ENCODE measurements at regions not wholly inside any gene's neighbourhood (a gene's known extent, or its start where the extent isn't known, plus 50 kb on each side); places are given as distances from the start of the nearest gene placed in this dataset.

GRCh38 chr18:67428805-67429204, 87.7 kb downstream of the DSEL start:
- WGBS, 2 donors = 57 to 65% methylated on average over 2 of the region's 2 CpGs
- DNase-seq (ENCODE audit: low spot score in 2 of 2) = no peak
- TF ChIP-seq CTCF (IDR thresholded peaks at IDR 0.05) (no peak), POLR2A (IDR thresholded peaks at IDR 0.05) (no peak)
- intact Hi-C loops (cut with DNase I; ENCODE audit: low total_unique reads) = no loop called here
- no peak overlapping the region for H3K4me3 ChIP-seq (ENCODE audit: low read depth, poor library complexity, severe bottlenecking)

- intact Hi-C loops (cut with DNase I; ENCODE audit: low total_unique reads) = no loop called here
- TF ChIP-seq CTCF (IDR thresholded peaks at IDR 0.05) = no peak
- TF ChIP-seq POLR2A (IDR thresholded peaks at IDR 0.05) = no peak
- WGBS, 2 donors = 55 to 56% methylated on average over 2 of the region's 2 CpGs
- no peak overlapping the region for H3K4me3 ChIP-seq (ENCODE audit: low read depth, poor library complexity, severe bottlenecking)
- DNase-seq (ENCODE audit: low spot score in 2 of 2) = no peak
These were observed 88.4 kb downstream of the DSEL start for GRCh38 chr18:67428158-67428557.

DNA sequence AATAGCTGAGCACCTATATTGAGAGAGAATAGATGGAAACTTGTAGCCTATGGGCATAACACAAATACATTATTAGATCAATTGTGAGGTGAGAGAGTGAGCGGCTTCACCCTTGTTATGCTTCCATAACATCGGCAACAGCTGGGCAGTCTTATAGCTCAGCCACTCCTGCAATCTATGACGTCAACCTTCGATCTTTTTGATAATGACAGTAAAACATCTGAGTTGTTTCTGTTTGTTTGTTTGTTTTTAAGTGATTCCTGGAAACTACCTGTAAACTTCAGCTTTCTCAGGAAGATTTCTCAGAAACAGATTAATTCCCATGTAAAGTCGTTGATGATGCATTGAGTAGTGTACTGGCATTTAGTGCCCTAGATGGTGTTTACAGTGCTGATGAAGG, 90.0 kb downstream of the DSEL start:
- TF ChIP-seq POLR2A (IDR thresholded peaks at IDR 0.05) = no peak
- no peak for TF ChIP-seq CTCF (IDR thresholded peaks at IDR 0.05)
- 79 to 88% methylated on average over 5 of the region's 5 CpGs for WGBS, 2 donors
- intact Hi-C loops (cut with DNase I; ENCODE audit: low total_unique reads) = no loop called here
- DNase-seq (ENCODE audit: low spot score in 2 of 2) = no peak
- no peak overlapping the region for H3K4me3 ChIP-seq (ENCODE audit: low read depth, poor library complexity, severe bottlenecking)

DNA sequence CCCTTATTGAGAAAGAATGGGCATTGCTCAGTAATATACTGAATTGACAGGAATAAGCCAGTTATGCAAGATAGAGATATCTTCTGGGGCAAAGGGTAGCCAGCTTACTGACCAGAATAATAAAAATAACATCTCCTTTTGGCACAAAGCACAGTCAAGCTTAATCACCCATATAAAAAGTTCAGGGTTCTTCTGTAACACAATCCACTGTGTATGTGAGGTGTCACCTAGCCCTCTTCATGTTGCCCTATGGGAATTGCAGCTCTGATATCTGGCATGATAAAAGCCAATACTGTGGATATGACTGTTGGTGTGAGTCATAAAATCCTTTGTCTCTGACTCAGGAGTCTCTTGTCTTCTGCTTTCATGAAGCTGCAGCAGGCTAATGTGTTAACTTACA, 90.8 kb downstream of the DSEL start:
- intact Hi-C loops (cut with DNase I; ENCODE audit: low total_unique reads) = no loop called here
- TF ChIP-seq POLR2A (IDR thresholded peaks at IDR 0.05) (no peak), CTCF (IDR thresholded peaks at IDR 0.05) (no peak)
- no peak for DNase-seq (ENCODE audit: low spot score in 2 of 2)
- no peak overlapping the region for H3K4me3 ChIP-seq (ENCODE audit: low read depth, poor library complexity, severe bottlenecking)

GRCh38 chr18:67421651-67422050, 94.9 kb downstream of the DSEL start:
- no peak for TF ChIP-seq CTCF (IDR thresholded peaks at IDR 0.05)
- TF ChIP-seq POLR2A (IDR thresholded peaks at IDR 0.05) = no peak
- H3K4me3 ChIP-seq (ENCODE audit: low read depth, poor library complexity, severe bottlenecking) = no peak overlapping the region
- intact Hi-C loops (cut with DNase I; ENCODE audit: low total_unique reads) = no loop called here
- WGBS, 2 donors = 49 to 60% methylated on average over 1 of the region's 1 CpG
- DNase-seq (ENCODE audit: low spot score in 2 of 2) = no peak

GRCh38 chr18:67417864-67418523, 98.5 kb downstream of the DSEL start:
- DNase-seq (ENCODE audit: low spot score in 2 of 2) = no peak

More at GRCh38 chr18:67417864-67418523, 98.5 kb downstream of the DSEL start:
- no peak for TF ChIP-seq CTCF (IDR thresholded peaks at IDR 0.05)
- TF ChIP-seq POLR2A (IDR thresholded peaks at IDR 0.05) = no peak
- no peak overlapping the region for H3K4me3 ChIP-seq (ENCODE audit: low read depth, poor library complexity, severe bottlenecking)
- intact Hi-C loops (cut with DNase I; ENCODE audit: low total_unique reads) = no loop called here
- WGBS, 2 donors = 68 to 77% methylated on average over 6 of the region's 6 CpGs

Measured in lower leg skin (tissue), 4 donors.